IMR-90 (cell line): ENCODE measurements at regions not wholly inside any gene's neighbourhood (a gene's known extent, or its start where the extent isn't known, plus 50 kb on each side); places are given as distances from the start of the nearest gene placed in this dataset.

Source experiments
- ATAC-seq: fragments of 200-7000 bp; cut with Tn5 transposase; 2 replicates; pipeline ENCODE4 v1.9.1; 2020; ENCODE audit warnings: low read depth, mild to moderate bottlenecking, moderate library complexity
- BruUV-seq: library from RNA; stranded (reverse); fragments of 400-500 nt; replicated peaks from 2 replicates; lab custom pipeline; 2021; lab: Mats Ljungman, UMichigan
- CTCF ChIA-PET: fragments of 300-600 bp; formaldehyde crosslinking; extraction: SDS; loops from one replicate; lab custom pipeline; 2021; ENCODE audit warnings: antibody characterized with exemption; lab: Yijun Ruan, JAX
- POLR2A ChIA-PET: fragments of 300-600 bp; sonication (Branson Sonifier 250); formaldehyde crosslinking; loops from one replicate; lab custom pipeline; 2022; ENCODE audit warnings: antibody characterized with exemption; ENCODE audit not compliant: unreplicated experiment; lab: Charles Lee
- DNase-seq: peaks from one replicate; pipeline ENCODE4 v3.0.0; 2013
- H2AFZ ChIP-seq: replicated peaks from 2 replicates; pipeline ENCODE3; 2013; ENCODE audit warnings: low read length, mild to moderate bottlenecking; ENCODE audit not compliant: poor library complexity
- H2AK5ac ChIP-seq: 2 replicates; pipeline ENCODE4 v1.6.1; 2013; ENCODE audit warnings: low read depth, low read length, inconsistent platforms
- H2AK9ac ChIP-seq: replicated peaks from 2 replicates; pipeline ENCODE3; 2013; ENCODE audit warnings: mild to moderate bottlenecking, low read depth, low read length, moderate library complexity; ENCODE audit not compliant: poor library complexity
- H2BK120ac ChIP-seq: 2 replicates; pipeline ENCODE4 v1.6.1; 2013; ENCODE audit warnings: low read depth, low read length, inconsistent platforms
- H2BK15ac ChIP-seq: 3 replicates; pipeline ENCODE4 v1.6.1; 2013; ENCODE audit warnings: low read depth, low read length, inconsistent platforms
- H2BK20ac ChIP-seq: 2 replicates; pipeline ENCODE4 v1.6.1; 2013; ENCODE audit warnings: low read depth, mild to moderate bottlenecking, inconsistent platforms, low read length, moderate library complexity
- H2BK5ac ChIP-seq: 2 replicates; pipeline ENCODE4 v1.6.1; 2013; ENCODE audit warnings: mild to moderate bottlenecking, low read depth, low read length, inconsistent platforms; ENCODE audit not compliant: poor library complexity, severe bottlenecking
- H3K14ac ChIP-seq: replicated peaks from 2 replicates; pipeline ENCODE4 v1.6.1; 2013; ENCODE audit warnings: low read depth, low read length, inconsistent platforms
- H3K18ac ChIP-seq: 2 replicates; pipeline ENCODE4 v1.6.1; 2013; ENCODE audit warnings: low read depth, low read length, control low read depth
- H3K23ac ChIP-seq: 2 replicates; pipeline ENCODE4 v1.6.1; 2013; ENCODE audit warnings: low read depth, low read length, inconsistent platforms
- H3K27ac ChIP-seq: 2 replicates; pipeline ENCODE4 v1.5.1; 2013; ENCODE audit warnings: mild to moderate bottlenecking, control low read depth, low read length; ENCODE audit not compliant: insufficient read depth
- H3K27me3 ChIP-seq: 2 replicates; pipeline ENCODE4 v1.6.1; 2013; ENCODE audit warnings: low read length; ENCODE audit not compliant: control insufficient read depth, insufficient read depth
- H3K36me3 ChIP-seq: 2 replicates; pipeline ENCODE4 v1.6.1; 2013; ENCODE audit warnings: low read length, mixed read lengths; ENCODE audit not compliant: control insufficient read depth, insufficient read depth
- H3K4ac ChIP-seq: 2 replicates; pipeline ENCODE4 v1.6.1; 2013; ENCODE audit warnings: low read depth, low read length, inconsistent platforms
- H3K4me1 ChIP-seq: 2 replicates; pipeline ENCODE4 v1.6.1; 2013; ENCODE audit warnings: low read length, mixed read lengths; ENCODE audit not compliant: control insufficient read depth, insufficient read depth
- H3K4me2 ChIP-seq: 2 replicates; pipeline ENCODE4 v1.6.1; 2013; ENCODE audit warnings: low read depth, mild to moderate bottlenecking, control low read depth, low read length, moderate library complexity
- H3K4me3 ChIP-seq: 2 replicates; pipeline ENCODE4 v1.5.1; 2013; ENCODE audit warnings: low read depth, mild to moderate bottlenecking, control low read depth, low read length, moderate library complexity; ENCODE audit not compliant: insufficient read depth
- H3K56ac ChIP-seq: 2 replicates; pipeline ENCODE4 v1.6.1; 2013; ENCODE audit warnings: low read length, inconsistent platforms; ENCODE audit not compliant: insufficient read depth; ENCODE audit errors: extremely low read depth
- H3K79me1 ChIP-seq, 2 experiments: 2 replicates each; pipeline ENCODE4 v1.6.1; 2013; ENCODE audit warnings: low read length in 2 of 2, inconsistent platforms in 1 of 2, low read depth in 1 of 2
- H3K9ac ChIP-seq: 2 replicates; pipeline ENCODE4 v1.6.1; 2013; ENCODE audit warnings: low read depth, low read length, control low read depth
- H3K9me1 ChIP-seq: 2 replicates; pipeline ENCODE4 v1.6.1; 2013; ENCODE audit warnings: low read length, inconsistent platforms; ENCODE audit not compliant: insufficient read depth
- H3K9me3 ChIP-seq: 2 replicates; pipeline ENCODE4 v1.6.1; 2013; ENCODE audit warnings: low read length; ENCODE audit not compliant: control insufficient read depth, insufficient read depth
- H4K20me1 ChIP-seq: 2 replicates; pipeline ENCODE4 v1.6.1; 2013; ENCODE audit warnings: low read length, inconsistent platforms; ENCODE audit not compliant: insufficient read depth
- H4K5ac ChIP-seq: 2 replicates; pipeline ENCODE4 v1.6.1; 2013; ENCODE audit warnings: mild to moderate bottlenecking, low read depth, low read length, control low read depth
- H4K8ac ChIP-seq, 2 experiments: 2 replicates each; pipeline ENCODE4 v1.6.1; 2013; ENCODE audit warnings: low read depth in 2 of 2, low read length in 2 of 2, control low read depth in 1 of 2, inconsistent platforms in 1 of 2
- H4K91ac ChIP-seq: 2 replicates; pipeline ENCODE4 v1.6.1; 2013; ENCODE audit warnings: low read depth, low read length, inconsistent platforms; ENCODE audit not compliant: insufficient read depth
- BHLHE40 ChIP-seq: fragments of 150-350 bp; IDR thresholded peaks from 2 replicates; pipeline ENCODE4 v1.6.1; 2016; ENCODE audit warnings: mild to moderate bottlenecking, low read depth, low read length
- CEBPB ChIP-seq: IDR thresholded peaks from 2 replicates; pipeline ENCODE4 v1.6.1; 2012; ENCODE audit warnings: low read depth, low read length, improper control_type of control experiment
- CHD1 ChIP-seq: IDR thresholded peaks from 2 replicates; pipeline ENCODE4 v1.6.1; 2012; ENCODE audit warnings: low read depth, low read length, improper control_type of control experiment
- CTCF ChIP-seq: conservative IDR thresholded peaks from 2 replicates; pipeline ENCODE4 v1.5.1; 2012; ENCODE audit warnings: mild to moderate bottlenecking, low read depth, low read length, improper control_type of control experiment
- ELK1 ChIP-seq: fragments of 150-350 bp; IDR thresholded peaks from 2 replicates; pipeline ENCODE4 v1.6.1; 2016; ENCODE audit warnings: low read depth, mild to moderate bottlenecking, low read length, moderate library complexity, borderline replicate concordance
- FOS ChIP-seq: fragments of 150-350 bp; IDR thresholded peaks from 2 replicates; pipeline ENCODE4 v1.6.1; 2016; ENCODE audit warnings: low read depth, low read length
- MAFK ChIP-seq: IDR thresholded peaks from 2 replicates; pipeline ENCODE4 v1.6.1; 2012; ENCODE audit warnings: low read depth, low read length, improper control_type of control experiment
- MAZ ChIP-seq: IDR thresholded peaks from 2 replicates; pipeline ENCODE4 v1.6.1; 2012; ENCODE audit warnings: low read depth, mild to moderate bottlenecking, low read length, improper control_type of control experiment, moderate library complexity, borderline replicate concordance
- MXI1 ChIP-seq: IDR thresholded peaks from 2 replicates; pipeline ENCODE4 v1.6.1; 2012; ENCODE audit warnings: low read depth, mild to moderate bottlenecking, low read length, moderate library complexity, borderline replicate concordance
- NFE2L2 ChIP-seq: fragments of 150-350 bp; IDR thresholded peaks from 2 replicates; pipeline ENCODE4 v1.6.1; 2016; ENCODE audit warnings: low read depth, mild to moderate bottlenecking, low read length
- POLR2A ChIP-seq: IDR thresholded peaks from 2 replicates; pipeline ENCODE4 v1.6.1; 2012; ENCODE audit warnings: mild to moderate bottlenecking, low read depth, low read length
- RAD21 ChIP-seq: IDR thresholded peaks from 2 replicates; pipeline ENCODE4 v1.6.1; 2012; ENCODE audit warnings: low read length, improper control_type of control experiment
- RFX5 ChIP-seq: IDR thresholded peaks from 2 replicates; pipeline ENCODE4 v1.8.0; 2012; ENCODE audit warnings: low read depth, mild to moderate bottlenecking, low read length, moderate library complexity
- USF2 ChIP-seq: fragments of 150-350 bp; IDR thresholded peaks from 2 replicates; pipeline ENCODE4 v1.6.1; 2017; ENCODE audit warnings: mild to moderate bottlenecking, antibody characterized with exemption, low read length, low read depth
- WGBS, 2 experiments: methylation state at CpG; one replicate each; pipeline versions ENCODE4 v1.1.5 to v1.1.7; 2013; ENCODE audit warnings: missing lambda C conversion rate in 2 of 2; ENCODE audit not compliant: insufficient read length in 1 of 2; ENCODE audit errors: extremely low coverage in 2 of 2; 5-methylcytosine and 5-hydroxymethylcytosine counted together
- dilution Hi-C: fragments of 300-500 bp; cut with HindIII; formaldehyde crosslinking; loops from one replicate; pipeline ENCODE4 v1.14.3; 2018; ENCODE audit warnings: low sequenced_read_pairs; ENCODE audit not compliant: unreplicated experiment
- in situ Hi-C: fragments of 300-500 bp; cut with MboI; formaldehyde crosslinking; loops from 3 replicates; pipeline ENCODE4 v1.14.3; 2019; ENCODE audit warnings: low sequenced_read_pairs, inconsistent platforms, mixed read lengths
- intact Hi-C: fragments of 100-400 bp; cut with micrococcal nuclease; formaldehyde crosslinking; loops from 2 replicates; pipeline ENCODE4 v1.10.0; 2022

- DNase-seq (no peak), ATAC-seq (no peak)
- Histone ChIP-seq H3K18ac (no peak overlapping the region), H3K9me3 (no peaks in the 10 kb centered on the region), H2BK120ac (no peak overlapping the region), H3K79me1 (no peaks in the 10 kb centered on the region), H4K5ac (no peak overlapping the region), H3K56ac (no peak overlapping the region), H3K4me2 (no peak overlapping the region), H4K20me1 (no peaks in the 10 kb centered on the region), H3K9ac (no peak overlapping the region), H3K4me1 (peaks cover 2% of the 10 kb centered on the region), H3K4me3 (no peak overlapping the region), H2BK15ac (no peak overlapping the region), H3K14ac (no peak overlapping the region), H3K36me3 (no peaks in the 10 kb centered on the region), H2AFZ (no peak overlapping the region), H2AK5ac (no peak overlapping the region), H2BK20ac (no peak overlapping the region), H3K27ac (no peak overlapping the region), H3K9me1 (0 out of 2 replicates have a peak, but pooled peaks cover 2% of the 10 kb centered on the region), H4K91ac (no peak overlapping the region), H3K23ac (no peak overlapping the region), H3K4ac (no peak overlapping the region), H3K27me3 (no peaks in the 10 kb centered on the region), H4K8ac (no peak overlapping the region), H2AK9ac (no peak overlapping the region), H2BK5ac (no peak overlapping the region)
- CTCF ChIA-PET = no interaction called here
- POLR2A ChIA-PET = no interaction called here
- dilution Hi-C loops = no loop called here
- in situ Hi-C loops = no loop called here
- no CpG with 5 or more reads among the region's 2 CpGs for WGBS, 2 experiments
- no TSS peak for BruUV-seq
- intact Hi-C loops = no loop called here
- no peak for TF ChIP-seq RAD21
- no peak for TF ChIP-seq NFE2L2
- no peak for TF ChIP-seq CTCF
- TF ChIP-seq USF2 = no peak
- TF ChIP-seq CHD1 = no peak
- TF ChIP-seq POLR2A = no peak
- no peak for TF ChIP-seq RFX5
- TF ChIP-seq MXI1 = no peak
- no peak for TF ChIP-seq BHLHE40
- TF ChIP-seq CEBPB = no peak
- no peak for TF ChIP-seq MAZ
- no peak for TF ChIP-seq ELK1
- TF ChIP-seq MAFK = no peak
- no peak for TF ChIP-seq FOS
These were observed 97.8 kb upstream of the TBL1XR1 start for GRCh38 chr3:177295116-177295515.
